Neural cell (in vitro differentiated cells): ENCODE measurements at regions not wholly inside any gene's neighbourhood (a gene's known extent, or its start where the extent isn't known, plus 50 kb on each side); places are given as distances from the start of the nearest gene placed in this dataset.

ENCODE experiments used
- H2AFZ ChIP-seq: fragments of 200-600, 300-800 bp; sonication (generic), shearing (Covaris generic); 2 replicates; pipeline ENCODE4 v1.6.0; 2014; ENCODE audit warnings: low read depth, mild to moderate bottlenecking, antibody characterized with exemption, low read length, moderate library complexity
- H3F3A ChIP-seq: fragments of 200-600 bp; shearing (Covaris generic); 2 replicates; pipeline ENCODE4 v1.6.1; 2016; ENCODE audit warnings: mild to moderate bottlenecking, moderate library complexity, mixed read lengths, antibody characterized with exemption, low read length; ENCODE audit not compliant: insufficient read depth, poor library complexity, severe bottlenecking
- H3K27ac ChIP-seq: fragments of 200-600, 300-800 bp; sonication (generic), shearing (Covaris generic); 2 replicates; pipeline ENCODE4 v1.5.1; 2014; ENCODE audit warnings: mild to moderate bottlenecking, low read length, moderate library complexity
- H3K27me3 ChIP-seq: fragments of 300-800, 200-600 bp; sonication (generic), shearing (Covaris generic); 2 replicates; pipeline ENCODE4 v1.6.0; 2014; ENCODE audit warnings: mild to moderate bottlenecking, low read depth, low read length, moderate library complexity; ENCODE audit not compliant: insufficient read depth
- H3K36me3 ChIP-seq: fragments of 300-800, 200-600 bp; sonication (generic), shearing (Covaris generic); 2 replicates; pipeline ENCODE4 v1.5.1; 2014; ENCODE audit warnings: mild to moderate bottlenecking, antibody characterized with exemption, low read length, moderate library complexity; ENCODE audit not compliant: insufficient read depth
- H3K4me2 ChIP-seq: fragments of 300-800, 200-600 bp; sonication (generic), shearing (Covaris generic); 2 replicates; pipeline ENCODE4 v1.6.0; 2014; ENCODE audit warnings: mild to moderate bottlenecking, low read length
- H3K4me3 ChIP-seq: fragments of 300-800, 200-600 bp; sonication (generic), shearing (Covaris generic); 2 replicates; pipeline ENCODE4 v1.5.1; 2014; ENCODE audit warnings: mild to moderate bottlenecking, low read length, moderate library complexity
- H3K79me2 ChIP-seq: fragments of 200-600 bp; shearing (Covaris generic); replicated peaks from 2 replicates; pipeline ENCODE4 v1.6.0; 2014; ENCODE audit warnings: mild to moderate bottlenecking, low read length, moderate library complexity; ENCODE audit not compliant: insufficient read depth
- H3K9ac ChIP-seq: fragments of 300-800, 200-600 bp; sonication (generic), shearing (Covaris generic); 2 replicates; pipeline ENCODE4 v1.6.1; 2016; ENCODE audit warnings: mild to moderate bottlenecking, low read length, mixed read lengths
- H3K9me2 ChIP-seq: fragments of 200-600 bp; shearing (Covaris generic); 2 replicates; pipeline ENCODE4 v1.6.1; 2016; ENCODE audit warnings: mild to moderate bottlenecking, low read length, mixed read lengths; ENCODE audit not compliant: insufficient read depth
- H3K9me3 ChIP-seq: fragments of 200-600, 300-800 bp; sonication (generic), shearing (Covaris generic); 2 replicates; pipeline ENCODE4 v1.6.1; 2016; ENCODE audit warnings: mild to moderate bottlenecking, mixed run types, low read length, moderate library complexity, mixed read lengths
- H4K20me1 ChIP-seq: fragments of 200-600 bp; shearing (Covaris generic); 2 replicates; pipeline ENCODE4 v1.6.1; 2016; ENCODE audit warnings: mild to moderate bottlenecking, mixed run types; ENCODE audit not compliant: insufficient read depth
- CTCF ChIP-seq: fragments of 450-650 bp; IDR thresholded peaks from 2 replicates; pipeline ENCODE4 v1.5.1; 2014; ENCODE audit warnings: antibody characterized with exemption, mild to moderate bottlenecking, moderate library complexity; ENCODE audit not compliant: poor library complexity, severe bottlenecking
- EP300 ChIP-seq: fragments of 450-650 bp; conservative IDR thresholded peaks from 2 replicates; pipeline ENCODE4 v1.6.1; 2014; ENCODE audit warnings: antibody characterized with exemption, mild to moderate bottlenecking, moderate library complexity; ENCODE audit not compliant: poor library complexity, severe bottlenecking
- EZH2 ChIP-seq: fragments of 200-600, 300-800 bp; shearing (Covaris generic), sonication (generic); IDR thresholded peaks from 2 replicates; pipeline ENCODE4 v1.6.1; 2014; ENCODE audit warnings: antibody characterized with exemption, low read length, borderline replicate concordance, mild to moderate bottlenecking; ENCODE audit not compliant: insufficient read depth, poor library complexity, severe bottlenecking
- MXI1 ChIP-seq: fragments of 450-650 bp; conservative IDR thresholded peaks from 2 replicates; pipeline ENCODE4 v1.6.1; 2014; ENCODE audit warnings: antibody characterized with exemption, mild to moderate bottlenecking; ENCODE audit not compliant: poor library complexity, severe bottlenecking
- POLR2AphosphoS5 ChIP-seq: IDR thresholded peaks from 2 replicates; pipeline ENCODE4 v1.6.1; 2012
- RAD21 ChIP-seq: fragments of 450-650 bp; conservative IDR thresholded peaks from 2 replicates; pipeline ENCODE4 v1.6.1; 2014; ENCODE audit warnings: antibody characterized with exemption, mild to moderate bottlenecking, moderate library complexity
- SMC3 ChIP-seq: fragments of 450-650 bp; conservative IDR thresholded peaks from 2 replicates; pipeline ENCODE4 v1.6.1; 2014; ENCODE audit warnings: antibody characterized with exemption, mild to moderate bottlenecking, moderate library complexity; ENCODE audit not compliant: poor library complexity
- TAF1 ChIP-seq: IDR thresholded peaks from 2 replicates; pipeline ENCODE4 v1.6.1; 2012; ENCODE audit warnings: low read depth
- TF ChIP-seq, protein P1 (sequence below): IDR thresholded peaks from 2 replicates; pipeline ENCODE4 v1.6.1; 2012; ENCODE audit warnings: borderline replicate concordance

DNA sequence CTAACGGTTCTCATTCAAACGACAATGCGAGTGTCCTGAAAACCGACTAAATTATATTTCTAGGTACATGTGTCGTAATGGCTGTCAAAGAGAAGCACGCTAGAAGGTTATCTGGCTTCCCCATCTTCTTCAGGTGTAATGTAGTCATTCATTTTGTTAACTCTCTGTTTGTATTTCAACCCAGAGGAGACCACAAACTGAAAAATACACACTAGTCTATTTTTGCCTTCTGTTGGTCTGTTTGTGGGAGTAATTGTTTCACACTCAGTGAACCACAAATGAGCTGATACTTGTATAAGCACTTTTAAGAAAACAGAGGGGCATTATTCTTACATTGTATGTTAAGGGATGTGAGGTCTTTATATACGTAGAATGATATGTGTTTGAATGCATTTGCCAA lies 305.9 kb downstream of the GATA3 start:
- no peak for TF ChIP-seq POLR2AphosphoS5
- TF ChIP-seq EP300, result no peak
- no peak for TF ChIP-seq CTCF
- no peak for TF ChIP-seq MXI1
- no peak for TF ChIP-seq TAF1
- TF ChIP-seq, protein P1, sequence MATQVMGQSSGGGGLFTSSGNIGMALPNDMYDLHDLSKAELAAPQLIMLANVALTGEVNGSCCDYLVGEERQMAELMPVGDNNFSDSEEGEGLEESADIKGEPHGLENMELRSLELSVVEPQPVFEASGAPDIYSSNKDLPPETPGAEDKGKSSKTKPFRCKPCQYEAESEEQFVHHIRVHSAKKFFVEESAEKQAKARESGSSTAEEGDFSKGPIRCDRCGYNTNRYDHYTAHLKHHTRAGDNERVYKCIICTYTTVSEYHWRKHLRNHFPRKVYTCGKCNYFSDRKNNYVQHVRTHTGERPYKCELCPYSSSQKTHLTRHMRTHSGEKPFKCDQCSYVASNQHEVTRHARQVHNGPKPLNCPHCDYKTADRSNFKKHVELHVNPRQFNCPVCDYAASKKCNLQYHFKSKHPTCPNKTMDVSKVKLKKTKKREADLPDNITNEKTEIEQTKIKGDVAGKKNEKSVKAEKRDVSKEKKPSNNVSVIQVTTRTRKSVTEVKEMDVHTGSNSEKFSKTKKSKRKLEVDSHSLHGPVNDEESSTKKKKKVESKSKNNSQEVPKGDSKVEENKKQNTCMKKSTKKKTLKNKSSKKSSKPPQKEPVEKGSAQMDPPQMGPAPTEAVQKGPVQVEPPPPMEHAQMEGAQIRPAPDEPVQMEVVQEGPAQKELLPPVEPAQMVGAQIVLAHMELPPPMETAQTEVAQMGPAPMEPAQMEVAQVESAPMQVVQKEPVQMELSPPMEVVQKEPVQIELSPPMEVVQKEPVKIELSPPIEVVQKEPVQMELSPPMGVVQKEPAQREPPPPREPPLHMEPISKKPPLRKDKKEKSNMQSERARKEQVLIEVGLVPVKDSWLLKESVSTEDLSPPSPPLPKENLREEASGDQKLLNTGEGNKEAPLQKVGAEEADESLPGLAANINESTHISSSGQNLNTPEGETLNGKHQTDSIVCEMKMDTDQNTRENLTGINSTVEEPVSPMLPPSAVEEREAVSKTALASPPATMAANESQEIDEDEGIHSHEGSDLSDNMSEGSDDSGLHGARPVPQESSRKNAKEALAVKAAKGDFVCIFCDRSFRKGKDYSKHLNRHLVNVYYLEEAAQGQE, result no peak
- TF ChIP-seq RAD21, result no peak
- TF ChIP-seq SMC3, result no peak
- TF ChIP-seq EZH2, result no peak
- Histone ChIP-seq H3K9me2 (no peaks in the 10 kb centered on the region), H3K27me3 (no peaks in the 10 kb centered on the region)

DNA sequence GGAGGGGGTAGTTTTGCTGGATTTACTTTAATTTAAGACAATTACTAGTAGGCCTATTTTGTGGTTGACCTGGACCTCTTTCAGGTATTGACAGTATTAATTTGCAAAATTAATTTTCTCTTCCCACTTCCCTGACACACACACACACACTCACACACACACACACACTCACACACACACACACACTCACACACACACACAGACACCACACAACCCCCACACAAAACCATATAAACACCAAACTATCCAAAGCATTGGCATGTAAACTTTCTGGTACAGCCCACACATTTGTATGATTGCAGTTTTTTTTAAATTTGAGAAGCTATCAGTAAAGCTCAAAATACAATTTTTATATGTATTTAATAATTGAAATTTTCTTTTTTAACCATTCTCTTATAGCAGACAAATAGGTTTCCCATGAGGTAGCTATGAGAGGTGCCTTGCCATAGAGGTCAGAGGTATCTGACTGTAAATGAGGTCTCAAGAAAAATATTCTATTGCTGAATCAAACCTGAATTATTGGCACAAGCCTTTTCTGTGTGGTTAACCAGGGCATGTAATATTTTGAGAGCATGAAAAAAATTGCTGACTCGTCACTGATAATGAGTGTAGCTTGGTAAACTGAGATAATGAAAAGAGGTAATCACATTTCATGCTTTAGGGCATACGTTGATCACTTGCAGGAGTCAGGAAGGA lies 306.5 kb downstream of the GATA3 start:
- Histone ChIP-seq H3F3A (no peaks in the 10 kb centered on the region), H3K27ac (no peak overlapping the region), H3K9ac (no peak overlapping the region), H3K9me2 (no peaks in the 10 kb centered on the region), H3K27me3 (no peaks in the 10 kb centered on the region), H3K4me3 (no peak overlapping the region), H3K9me3 (no peaks in the 10 kb centered on the region), H2AFZ (no peak overlapping the region), H4K20me1 (no peaks in the 10 kb centered on the region), H3K79me2 (no peaks in the 10 kb centered on the region), H3K4me2 (no peak overlapping the region), H3K36me3 (no peaks in the 10 kb centered on the region)
- TF ChIP-seq TAF1 (no peak), EZH2 (no peak), POLR2AphosphoS5 (no peak), SMC3 (no peak), CTCF (no peak), RAD21 (no peak), MXI1 (no peak), EP300 (no peak)
- TF ChIP-seq, protein P1, result no peak

More for the DNA sequence above, 305.9 kb downstream of the GATA3 start:
- no peaks in the 10 kb centered on the region for H3F3A ChIP-seq
- no peak overlapping the region for H3K9ac ChIP-seq
- H4K20me1 ChIP-seq, result no peaks in the 10 kb centered on the region
- no peaks in the 10 kb centered on the region for H3K36me3 ChIP-seq
- H3K79me2 ChIP-seq, result no peaks in the 10 kb centered on the region
- no peak overlapping the region for H3K4me3 ChIP-seq
- no peak overlapping the region for H3K4me2 ChIP-seq
- no peaks in the 10 kb centered on the region for H3K9me3 ChIP-seq
- H3K27ac ChIP-seq, result no peak overlapping the region
- H2AFZ ChIP-seq, result no peak overlapping the region
